WTC11 (cell line): ENCODE measurements at regions not wholly inside any gene's neighbourhood (a gene's known extent, or its start where the extent isn't known, plus 50 kb on each side); places are given as distances from the start of the nearest gene placed in this dataset.

ENCODE experiments used
- TF ChIP-seq, protein P1 (sequence below): sonication (generic); formaldehyde crosslinking; IDR thresholded peaks from 2 replicates; pipeline ENCODE4 v1.8.0; 2023; ENCODE audit warnings: missing genetic modification reagents
- TF ChIP-seq, protein P2 (sequence below): fragments of 200-600 bp; IDR thresholded peaks from 2 replicates; pipeline ENCODE4 v1.8.0; 2022; ENCODE audit warnings: antibody characterized with exemption

DNA sequence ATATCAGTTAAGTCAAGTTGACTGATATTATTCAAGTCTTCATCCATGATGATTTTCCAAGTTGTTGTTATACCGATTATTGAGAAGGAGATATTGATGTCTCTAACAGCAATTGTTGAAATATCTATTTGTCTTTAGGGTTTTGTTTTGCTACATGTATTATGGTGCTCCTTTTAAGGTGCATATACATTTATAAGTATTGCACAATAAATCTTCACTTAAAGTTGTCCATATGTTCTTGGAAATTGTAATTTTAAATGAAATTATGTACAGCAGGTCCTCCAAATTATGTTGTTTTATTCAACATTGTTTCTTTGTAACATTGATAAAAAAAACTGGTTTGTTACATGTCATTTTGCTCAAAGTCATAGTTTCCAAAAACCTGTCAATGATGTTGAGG, 650.7 kb upstream of the CITED2 start:
- TF ChIP-seq, protein P1, sequence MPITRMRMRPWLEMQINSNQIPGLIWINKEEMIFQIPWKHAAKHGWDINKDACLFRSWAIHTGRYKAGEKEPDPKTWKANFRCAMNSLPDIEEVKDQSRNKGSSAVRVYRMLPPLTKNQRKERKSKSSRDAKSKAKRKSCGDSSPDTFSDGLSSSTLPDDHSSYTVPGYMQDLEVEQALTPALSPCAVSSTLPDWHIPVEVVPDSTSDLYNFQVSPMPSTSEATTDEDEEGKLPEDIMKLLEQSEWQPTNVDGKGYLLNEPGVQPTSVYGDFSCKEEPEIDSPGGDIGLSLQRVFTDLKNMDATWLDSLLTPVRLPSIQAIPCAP (CRISPR knock-in tag) = no peak
- TF ChIP-seq, protein P2, sequence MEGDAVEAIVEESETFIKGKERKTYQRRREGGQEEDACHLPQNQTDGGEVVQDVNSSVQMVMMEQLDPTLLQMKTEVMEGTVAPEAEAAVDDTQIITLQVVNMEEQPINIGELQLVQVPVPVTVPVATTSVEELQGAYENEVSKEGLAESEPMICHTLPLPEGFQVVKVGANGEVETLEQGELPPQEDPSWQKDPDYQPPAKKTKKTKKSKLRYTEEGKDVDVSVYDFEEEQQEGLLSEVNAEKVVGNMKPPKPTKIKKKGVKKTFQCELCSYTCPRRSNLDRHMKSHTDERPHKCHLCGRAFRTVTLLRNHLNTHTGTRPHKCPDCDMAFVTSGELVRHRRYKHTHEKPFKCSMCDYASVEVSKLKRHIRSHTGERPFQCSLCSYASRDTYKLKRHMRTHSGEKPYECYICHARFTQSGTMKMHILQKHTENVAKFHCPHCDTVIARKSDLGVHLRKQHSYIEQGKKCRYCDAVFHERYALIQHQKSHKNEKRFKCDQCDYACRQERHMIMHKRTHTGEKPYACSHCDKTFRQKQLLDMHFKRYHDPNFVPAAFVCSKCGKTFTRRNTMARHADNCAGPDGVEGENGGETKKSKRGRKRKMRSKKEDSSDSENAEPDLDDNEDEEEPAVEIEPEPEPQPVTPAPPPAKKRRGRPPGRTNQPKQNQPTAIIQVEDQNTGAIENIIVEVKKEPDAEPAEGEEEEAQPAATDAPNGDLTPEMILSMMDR = no peak
